ENCODE measurements at regions not wholly inside any gene's neighbourhood (a gene's known extent, or its start where the extent isn't known, plus 50 kb on each side); places are given as distances from the start of the nearest gene placed in this dataset.

DNA sequence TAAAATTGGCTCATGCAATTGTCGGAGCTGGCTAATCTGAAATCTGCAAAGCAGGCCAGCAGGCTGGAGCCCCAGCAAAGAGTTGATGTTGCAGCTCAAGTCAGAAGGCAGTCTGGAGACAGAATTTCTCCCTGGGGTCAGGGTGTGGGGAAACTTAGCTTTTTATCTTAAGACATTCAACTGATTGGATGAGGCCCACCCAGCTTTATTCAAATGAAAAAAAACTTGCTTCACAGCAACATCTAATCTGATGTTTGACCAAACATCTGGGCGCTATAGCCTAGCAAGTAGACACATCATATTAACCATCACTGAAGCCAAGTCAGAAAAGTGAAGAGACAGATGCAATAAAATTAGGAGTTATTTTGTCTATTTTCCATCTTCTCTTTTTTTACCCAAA is 108.8 kb upstream of the CCDC28A start:
- TF ChIP-seq POLR2A (IDR thresholded peaks at IDR 0.05) (no peak), POLR2AphosphoS5 (IDR thresholded peaks at IDR 0.05) (no peak)
- TF ChIP-seq, protein P1, sequence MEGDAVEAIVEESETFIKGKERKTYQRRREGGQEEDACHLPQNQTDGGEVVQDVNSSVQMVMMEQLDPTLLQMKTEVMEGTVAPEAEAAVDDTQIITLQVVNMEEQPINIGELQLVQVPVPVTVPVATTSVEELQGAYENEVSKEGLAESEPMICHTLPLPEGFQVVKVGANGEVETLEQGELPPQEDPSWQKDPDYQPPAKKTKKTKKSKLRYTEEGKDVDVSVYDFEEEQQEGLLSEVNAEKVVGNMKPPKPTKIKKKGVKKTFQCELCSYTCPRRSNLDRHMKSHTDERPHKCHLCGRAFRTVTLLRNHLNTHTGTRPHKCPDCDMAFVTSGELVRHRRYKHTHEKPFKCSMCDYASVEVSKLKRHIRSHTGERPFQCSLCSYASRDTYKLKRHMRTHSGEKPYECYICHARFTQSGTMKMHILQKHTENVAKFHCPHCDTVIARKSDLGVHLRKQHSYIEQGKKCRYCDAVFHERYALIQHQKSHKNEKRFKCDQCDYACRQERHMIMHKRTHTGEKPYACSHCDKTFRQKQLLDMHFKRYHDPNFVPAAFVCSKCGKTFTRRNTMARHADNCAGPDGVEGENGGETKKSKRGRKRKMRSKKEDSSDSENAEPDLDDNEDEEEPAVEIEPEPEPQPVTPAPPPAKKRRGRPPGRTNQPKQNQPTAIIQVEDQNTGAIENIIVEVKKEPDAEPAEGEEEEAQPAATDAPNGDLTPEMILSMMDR (IDR thresholded peaks at IDR 0.05), result no peak
